NCI-H446 treated with DMSO at 0.1 percent for 48 hours (cell line): ENCODE measurements at regions not wholly inside any gene's neighbourhood (a gene's known extent, or its start where the extent isn't known, plus 50 kb on each side); places are given as distances from the start of the nearest gene placed in this dataset.
"Not testable (repeated sequence)": the region's sequence is repeated elsewhere in the genome, so short reads cannot be mapped to it uniquely, and the experiment has no call there.

Source experiments
- DNase-seq: peaks from one replicate; lab custom pipeline; 2025; lab: John Stamatoyannopoulos, UW

GRCh38 chr7:145104400-145104799, 268.5 kb upstream of the TPK1 start:
- no peak for DNase-seq

DNA sequence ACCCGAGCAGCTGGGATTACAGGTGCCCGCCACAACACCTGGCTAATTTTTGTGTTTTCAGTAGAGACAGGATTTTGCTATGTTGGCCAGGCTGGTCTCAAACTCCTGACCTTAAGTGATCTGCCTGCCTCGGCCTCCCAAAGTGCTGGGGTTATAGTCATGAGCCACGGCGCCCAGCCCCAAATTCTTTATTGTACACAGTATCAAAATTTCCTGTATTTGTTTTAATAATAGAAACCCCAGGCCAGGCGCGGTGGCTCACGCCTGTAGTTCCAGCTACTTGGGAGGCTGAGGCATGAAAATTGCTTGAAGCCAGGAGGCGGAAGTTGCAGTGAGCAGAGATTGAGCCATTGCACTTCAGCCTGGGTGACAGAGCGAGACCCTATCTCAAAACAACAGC, 266.3 kb upstream of the TPK1 start:
- not testable (repeated sequence) for DNase-seq

DNA sequence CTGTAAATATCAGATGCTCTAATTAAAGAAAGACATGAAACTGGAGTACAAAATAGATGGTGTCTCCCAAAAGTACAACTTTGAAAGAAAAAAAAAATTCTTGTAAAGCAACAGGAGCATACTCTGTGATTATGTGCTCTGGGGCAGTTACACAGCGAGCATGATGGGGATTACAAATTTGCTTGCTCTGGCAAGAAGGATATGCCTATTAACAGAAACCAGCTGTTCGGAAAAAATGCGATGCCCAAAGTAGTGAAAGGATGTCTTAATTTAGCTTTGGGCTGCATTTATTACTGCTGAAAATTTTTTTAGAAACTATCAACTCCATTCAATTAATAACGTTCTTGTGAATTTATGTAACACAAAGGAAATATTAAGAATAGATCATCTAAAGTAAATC, 256.9 kb upstream of the TPK1 start:
- DNase-seq: no peak

DNA sequence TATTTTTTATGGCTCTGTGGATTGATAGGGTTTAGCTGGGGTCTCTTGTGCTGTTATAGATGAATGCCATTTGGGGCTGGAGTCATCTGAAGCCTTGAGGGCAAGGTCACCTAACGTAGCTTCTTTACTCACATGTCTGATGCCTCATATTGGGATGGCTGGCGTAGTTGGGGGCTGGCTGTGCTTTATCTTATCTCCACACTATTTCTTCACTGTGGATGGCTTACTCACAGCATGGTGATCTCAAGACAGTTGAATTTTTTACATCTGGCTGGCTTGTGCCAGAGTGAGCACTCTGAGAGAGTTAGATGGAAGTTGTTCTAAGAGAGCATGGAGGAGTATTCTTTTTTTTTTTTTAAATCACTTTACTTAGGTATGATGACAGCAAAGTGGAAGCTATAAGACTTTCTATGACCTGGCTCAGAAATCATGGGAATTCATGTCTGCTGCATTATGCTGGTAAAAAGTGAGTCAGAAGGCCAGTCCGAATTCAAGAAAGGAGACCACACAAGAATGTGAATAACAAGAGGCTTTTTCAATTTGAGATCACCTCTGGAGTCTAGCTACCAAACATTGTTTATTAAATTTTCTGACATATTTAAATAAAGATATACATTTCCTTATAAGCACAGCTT, 252.4 kb upstream of the TPK1 start:
- no peak for DNase-seq

- DNase-seq: no peak
These were observed 246.7 kb upstream of the TPK1 start for GRCh38 chr7:145082366-145083161.

GRCh38 chr7:145065473-145065872, 229.6 kb upstream of the TPK1 start:
- no peak for DNase-seq

- DNase-seq: no peak
These were observed 228.3 kb upstream of the TPK1 start for GRCh38 chr7:145064114-145064513.

- no peak for DNase-seq
These were observed 217.9 kb upstream of the TPK1 start for GRCh38 chr7:145053781-145054180.

- DNase-seq: no peak
These were observed 214.6 kb upstream of the TPK1 start for GRCh38 chr7:145050415-145050814.

- peak; percentile 2 for DNase-seq
These were observed 201.0 kb upstream of the TPK1 start for GRCh38 chr7:145036604-145037405.

- no peak for DNase-seq
These were observed 195.3 kb upstream of the TPK1 start for GRCh38 chr7:145031162-145031561.

GRCh38 chr7:145030754-145031153, 194.9 kb upstream of the TPK1 start:
- no peak for DNase-seq

DNA sequence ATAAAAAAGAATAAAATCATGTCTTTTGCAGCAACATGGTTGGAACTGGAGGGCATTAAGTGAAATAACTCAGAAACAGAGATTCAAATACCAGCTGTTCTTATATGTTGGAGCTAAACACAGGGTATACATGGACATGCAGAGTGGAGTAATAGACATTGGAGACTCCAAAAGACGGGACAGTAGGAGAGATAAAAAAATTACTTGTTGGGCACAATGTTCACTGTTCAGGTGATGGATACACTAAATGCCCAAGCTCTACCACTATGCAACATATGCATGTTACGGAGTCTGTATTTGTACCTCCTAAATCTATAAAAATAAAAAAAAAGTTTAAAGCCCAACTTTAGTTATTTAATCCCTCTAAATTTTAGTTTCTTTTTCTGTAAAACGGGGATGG, 184.6 kb upstream of the TPK1 start:
- no peak for DNase-seq

DNA sequence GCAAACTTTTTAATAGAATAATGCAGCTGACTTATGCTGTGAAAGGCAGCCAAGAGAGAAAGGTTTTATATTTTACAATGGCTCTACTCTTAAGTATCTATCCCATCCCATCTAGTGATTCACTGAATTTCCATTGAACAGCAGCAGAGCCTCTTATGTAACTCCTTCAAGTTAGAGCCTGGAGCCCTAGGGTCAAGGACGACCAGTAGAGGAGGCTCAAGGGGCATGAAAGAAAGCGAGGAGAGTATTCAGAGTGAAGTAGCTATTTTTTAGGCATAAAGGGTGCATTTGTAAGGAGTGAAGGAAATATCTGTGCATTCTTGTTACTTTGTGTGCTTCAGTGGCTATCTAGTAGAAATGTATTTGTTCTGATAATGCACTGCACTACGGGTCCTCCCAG, 180.2 kb upstream of the TPK1 start:
- no peak for DNase-seq

DNA sequence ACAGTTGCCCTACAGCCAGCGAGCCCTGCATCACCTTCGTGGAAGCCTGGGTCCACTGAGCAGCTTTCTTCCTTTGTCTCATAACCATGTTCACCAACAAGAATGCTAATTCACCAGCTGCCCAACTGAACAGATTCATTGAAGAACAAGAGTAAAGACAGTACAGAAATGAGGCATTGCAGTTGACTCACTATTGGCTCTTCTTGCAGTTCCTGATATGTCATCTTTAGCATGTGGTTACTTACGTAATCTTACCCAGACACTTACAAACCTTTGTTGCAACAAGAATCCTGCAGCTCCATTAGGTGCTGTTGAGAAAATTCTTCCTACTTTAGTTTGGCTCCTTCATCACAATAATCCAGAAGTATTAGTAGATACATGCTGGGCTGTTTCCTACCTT, 174.0 kb upstream of the TPK1 start:
- DNase-seq: no peak

DNA sequence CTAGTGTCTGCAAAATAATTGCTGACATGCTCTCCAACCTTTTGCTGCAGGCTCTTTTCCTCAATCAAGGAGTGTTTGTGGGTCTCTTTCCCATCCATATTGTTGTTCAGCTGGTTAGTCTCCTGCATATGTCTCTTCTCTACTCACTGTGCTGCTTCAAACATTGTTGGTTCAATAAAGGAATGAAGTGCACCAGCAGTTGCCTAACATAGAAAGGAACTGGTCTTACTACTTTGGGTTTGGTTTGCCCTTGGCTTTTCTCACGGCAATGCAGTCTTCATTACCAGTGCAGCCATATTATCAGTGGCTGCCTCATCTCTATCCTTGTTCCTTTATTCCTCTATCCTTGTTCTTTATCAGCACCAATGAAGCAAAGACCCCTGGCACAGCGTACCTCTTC, 169.7 kb upstream of the TPK1 start:
- DNase-seq: no peak

DNA sequence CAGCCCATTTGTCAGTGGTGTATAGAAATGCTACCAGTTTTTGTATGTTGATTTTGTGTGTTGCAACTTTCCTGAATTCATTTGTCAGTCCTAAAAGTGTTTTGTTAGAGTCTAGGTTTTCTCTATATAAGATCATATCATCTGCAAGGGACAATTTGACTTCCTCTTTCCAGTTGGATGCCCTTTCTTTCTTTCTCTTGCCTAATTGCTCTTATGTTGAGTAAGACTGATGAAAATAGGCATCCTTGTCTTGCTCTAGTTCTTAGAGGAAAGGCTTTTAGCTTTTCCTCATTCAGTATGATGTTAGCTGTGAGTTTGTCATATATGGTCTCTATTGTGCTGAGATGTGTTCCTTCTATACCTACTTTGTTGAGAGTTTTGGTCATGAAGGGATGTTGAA, 161.7 kb upstream of the TPK1 start:
- DNase-seq: no peak

GRCh38 chr7:144995495-144995894, 159.6 kb upstream of the TPK1 start:
- DNase-seq: no peak

DNA sequence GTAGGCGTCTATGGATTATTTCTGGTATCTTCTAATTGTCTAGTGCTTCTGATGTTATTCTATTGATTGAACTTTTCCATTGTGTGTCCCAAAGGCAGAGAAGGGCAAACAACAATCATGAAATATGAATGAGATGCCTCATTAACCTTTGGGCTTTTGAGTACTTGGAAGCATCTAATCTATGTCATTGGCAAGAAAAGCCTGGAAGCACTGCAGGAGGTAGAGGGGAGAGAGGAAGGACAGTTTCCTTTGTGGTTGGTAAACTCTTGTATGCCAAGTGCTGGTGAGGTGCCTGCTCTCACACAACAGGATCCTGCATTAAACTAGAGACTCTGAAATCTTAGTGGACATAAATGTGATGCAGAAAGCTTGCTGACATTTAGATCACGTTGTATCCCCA, 155.2 kb upstream of the TPK1 start:
- no peak for DNase-seq

GRCh38 chr7:144987686-144988085, 151.8 kb upstream of the TPK1 start:
- DNase-seq: no peak

DNA sequence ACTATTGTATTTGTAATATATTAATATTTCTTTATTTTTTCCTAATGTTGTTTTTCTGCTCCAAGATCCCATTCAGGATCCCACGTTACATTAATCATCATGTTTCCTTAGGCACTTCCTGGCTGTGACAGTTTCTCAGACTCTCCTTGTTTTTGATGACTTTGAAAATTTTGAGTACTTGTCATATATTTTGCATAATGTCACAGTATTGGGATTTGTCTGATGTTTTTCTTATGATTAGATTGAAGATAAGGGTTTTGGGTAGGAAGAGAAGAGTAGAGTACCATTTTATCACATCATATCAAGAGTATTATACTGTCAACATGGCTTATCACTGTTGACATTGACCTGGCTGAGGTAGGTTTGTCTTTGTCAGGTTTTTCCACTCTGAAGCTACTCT, 146.3 kb upstream of the TPK1 start:
- DNase-seq: no peak

DNA sequence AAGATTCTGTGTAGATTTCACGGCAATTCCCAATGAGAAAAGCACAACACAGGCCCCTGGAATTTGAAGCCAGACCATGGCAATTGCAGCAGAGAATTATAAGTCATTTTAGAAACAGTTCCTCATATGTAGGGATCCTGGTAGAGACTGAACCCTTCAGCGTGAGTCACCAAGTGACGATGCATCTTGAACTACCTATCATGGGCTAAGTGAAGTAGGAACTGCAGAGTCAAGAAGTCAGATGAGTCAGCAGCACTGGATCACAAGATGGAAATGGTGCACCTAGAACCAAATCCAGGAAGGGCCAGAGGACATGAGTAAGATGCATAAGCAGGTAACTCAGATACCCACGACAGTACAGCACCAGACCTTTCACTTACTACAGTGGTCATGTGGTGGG, 140.0 kb upstream of the TPK1 start:
- no peak for DNase-seq

- no peak for DNase-seq
These were observed 133.9 kb upstream of the TPK1 start for GRCh38 chr7:144969787-144970186.
